ENCODE measurements at regions not wholly inside any gene's neighbourhood (a gene's known extent, or its start where the extent isn't known, plus 50 kb on each side); places are given as distances from the start of the nearest gene placed in this dataset.

DNA sequence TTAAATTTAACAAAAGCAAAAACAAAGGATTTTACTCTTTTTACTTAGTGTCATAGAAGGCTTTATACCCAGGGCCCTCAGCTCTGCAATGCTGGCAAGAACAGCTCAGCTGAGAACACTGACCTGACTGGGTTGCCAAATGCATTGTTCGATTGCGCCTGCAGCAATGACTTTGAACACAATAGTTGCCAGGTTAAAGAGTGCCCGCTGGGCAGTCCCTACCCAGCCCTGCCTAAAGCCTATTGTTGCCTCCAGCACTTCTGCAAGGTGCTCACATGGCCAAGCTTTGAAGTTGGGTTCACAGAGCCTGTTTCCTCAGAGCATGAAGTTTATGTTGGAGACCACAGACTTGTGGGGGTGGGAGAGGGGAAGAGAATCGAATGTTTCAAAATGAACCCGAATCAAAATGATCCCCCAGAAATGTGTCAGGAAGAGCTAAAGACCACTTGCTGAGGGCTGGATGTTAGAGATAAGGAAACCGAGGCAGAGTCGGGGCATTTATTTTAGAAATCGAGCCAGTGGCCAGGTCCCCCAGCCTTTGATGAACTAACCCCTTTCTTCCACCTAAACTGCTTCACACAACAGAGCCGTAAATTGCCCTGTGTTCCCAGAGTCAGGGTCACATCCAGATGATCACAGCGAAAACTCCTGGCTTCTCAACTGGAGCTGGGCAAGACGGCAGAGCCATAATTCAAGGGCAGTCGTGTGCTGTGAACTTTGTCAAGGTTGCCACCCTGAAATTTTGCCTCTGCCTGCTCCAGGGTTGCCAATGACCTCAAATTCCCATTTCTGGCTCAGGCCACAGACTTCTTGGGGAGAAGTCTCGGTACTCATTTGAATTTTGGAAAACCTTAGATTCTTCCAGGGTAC, 55.0 kb downstream of the FOXA2 start:
- no peak for DNase-seq (ENCODE audit: low read depth in 1 of 2, low spot score in 1 of 2)
- TF ChIP-seq, protein P1, sequence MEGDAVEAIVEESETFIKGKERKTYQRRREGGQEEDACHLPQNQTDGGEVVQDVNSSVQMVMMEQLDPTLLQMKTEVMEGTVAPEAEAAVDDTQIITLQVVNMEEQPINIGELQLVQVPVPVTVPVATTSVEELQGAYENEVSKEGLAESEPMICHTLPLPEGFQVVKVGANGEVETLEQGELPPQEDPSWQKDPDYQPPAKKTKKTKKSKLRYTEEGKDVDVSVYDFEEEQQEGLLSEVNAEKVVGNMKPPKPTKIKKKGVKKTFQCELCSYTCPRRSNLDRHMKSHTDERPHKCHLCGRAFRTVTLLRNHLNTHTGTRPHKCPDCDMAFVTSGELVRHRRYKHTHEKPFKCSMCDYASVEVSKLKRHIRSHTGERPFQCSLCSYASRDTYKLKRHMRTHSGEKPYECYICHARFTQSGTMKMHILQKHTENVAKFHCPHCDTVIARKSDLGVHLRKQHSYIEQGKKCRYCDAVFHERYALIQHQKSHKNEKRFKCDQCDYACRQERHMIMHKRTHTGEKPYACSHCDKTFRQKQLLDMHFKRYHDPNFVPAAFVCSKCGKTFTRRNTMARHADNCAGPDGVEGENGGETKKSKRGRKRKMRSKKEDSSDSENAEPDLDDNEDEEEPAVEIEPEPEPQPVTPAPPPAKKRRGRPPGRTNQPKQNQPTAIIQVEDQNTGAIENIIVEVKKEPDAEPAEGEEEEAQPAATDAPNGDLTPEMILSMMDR (IDR thresholded peaks at IDR 0.05; ENCODE audit: insufficient read depth, low read length), result no peak
- no peak for TF ChIP-seq GABPA (IDR thresholded peaks at IDR 0.05; ENCODE audit: low read depth)
- TF ChIP-seq POLR2AphosphoS5 (IDR thresholded peaks at IDR 0.05; ENCODE audit: low read depth), result no peak
- TF ChIP-seq SPI1 (IDR thresholded peaks at IDR 0.05; ENCODE audit: borderline replicate concordance, low read depth), result no peak
- TF ChIP-seq REST (IDR thresholded peaks at IDR 0.05; ENCODE audit: insufficient replicate concordance, low read depth), result no peak
- Histone ChIP-seq H3K4me3 (replicated peaks; ENCODE audit: insufficient read depth, low read length) (no peak overlapping the region), H3K27me3 (ENCODE audit: insufficient read depth, poor library complexity, severe bottlenecking) (peaks cover 5% of the 10 kb centered on the region), H3K27ac (replicated peaks) (no peak overlapping the region)

GRCh38 chr20:22526512-22527012, 57.8 kb downstream of the FOXA2 start:
- no peak for TF ChIP-seq GABPA (IDR thresholded peaks at IDR 0.05; ENCODE audit: low read depth)
- TF ChIP-seq, protein P1 (IDR thresholded peaks at IDR 0.05; ENCODE audit: insufficient read depth, low read length), result no peak
- H3K27me3 ChIP-seq (ENCODE audit: insufficient read depth, poor library complexity, severe bottlenecking), result peaks cover 5% of the 10 kb centered on the region
- DNase-seq (ENCODE audit: low read depth in 1 of 2, low spot score in 1 of 2), result no peak
- no peak overlapping the region for H3K27ac ChIP-seq (replicated peaks)
- no peak overlapping the region for H3K4me3 ChIP-seq (replicated peaks; ENCODE audit: insufficient read depth, low read length)

- TF ChIP-seq REST (IDR thresholded peaks at IDR 0.05; ENCODE audit: insufficient replicate concordance, low read depth) (no peak), SPI1 (IDR thresholded peaks at IDR 0.05; ENCODE audit: borderline replicate concordance, low read depth) (no peak)
- peaks cover 5% of the 10 kb centered on the region for H3K27me3 ChIP-seq (ENCODE audit: insufficient read depth, poor library complexity, severe bottlenecking)
- H3K4me3 ChIP-seq (replicated peaks; ENCODE audit: insufficient read depth, low read length), result no peak overlapping the region
- H3K27ac ChIP-seq (replicated peaks), result no peak overlapping the region
- no peak for DNase-seq (ENCODE audit: low read depth in 1 of 2, low spot score in 1 of 2)
Measured at GRCh38 chr20:22525821-22526220, 58.6 kb downstream of the FOXA2 start.

- H3K27ac ChIP-seq (replicated peaks), result no peak overlapping the region
- H3K27me3 ChIP-seq (ENCODE audit: insufficient read depth, poor library complexity, severe bottlenecking), result peaks cover 2% of the 10 kb centered on the region
- TF ChIP-seq REST (IDR thresholded peaks at IDR 0.05; ENCODE audit: insufficient replicate concordance, low read depth) (no peak), POLR2AphosphoS5 (IDR thresholded peaks at IDR 0.05; ENCODE audit: low read depth) (no peak), SPI1 (IDR thresholded peaks at IDR 0.05; ENCODE audit: borderline replicate concordance, low read depth) (no peak), GABPA (IDR thresholded peaks at IDR 0.05; ENCODE audit: low read depth) (no peak)
- TF ChIP-seq, protein P1 (IDR thresholded peaks at IDR 0.05; ENCODE audit: insufficient read depth, low read length), result no peak
- no peak overlapping the region for H3K4me3 ChIP-seq (replicated peaks; ENCODE audit: insufficient read depth, low read length)
- no peak for DNase-seq (ENCODE audit: low read depth in 1 of 2, low spot score in 1 of 2)
Measured at GRCh38 chr20:22525069-22525820, 59.1 kb downstream of the FOXA2 start.

All from HL-60 (cell line).